ENCODE measurements at regions not wholly inside any gene's neighbourhood (a gene's known extent, or its start where the extent isn't known, plus 50 kb on each side); places are given as distances from the start of the nearest gene placed in this dataset.

DNA sequence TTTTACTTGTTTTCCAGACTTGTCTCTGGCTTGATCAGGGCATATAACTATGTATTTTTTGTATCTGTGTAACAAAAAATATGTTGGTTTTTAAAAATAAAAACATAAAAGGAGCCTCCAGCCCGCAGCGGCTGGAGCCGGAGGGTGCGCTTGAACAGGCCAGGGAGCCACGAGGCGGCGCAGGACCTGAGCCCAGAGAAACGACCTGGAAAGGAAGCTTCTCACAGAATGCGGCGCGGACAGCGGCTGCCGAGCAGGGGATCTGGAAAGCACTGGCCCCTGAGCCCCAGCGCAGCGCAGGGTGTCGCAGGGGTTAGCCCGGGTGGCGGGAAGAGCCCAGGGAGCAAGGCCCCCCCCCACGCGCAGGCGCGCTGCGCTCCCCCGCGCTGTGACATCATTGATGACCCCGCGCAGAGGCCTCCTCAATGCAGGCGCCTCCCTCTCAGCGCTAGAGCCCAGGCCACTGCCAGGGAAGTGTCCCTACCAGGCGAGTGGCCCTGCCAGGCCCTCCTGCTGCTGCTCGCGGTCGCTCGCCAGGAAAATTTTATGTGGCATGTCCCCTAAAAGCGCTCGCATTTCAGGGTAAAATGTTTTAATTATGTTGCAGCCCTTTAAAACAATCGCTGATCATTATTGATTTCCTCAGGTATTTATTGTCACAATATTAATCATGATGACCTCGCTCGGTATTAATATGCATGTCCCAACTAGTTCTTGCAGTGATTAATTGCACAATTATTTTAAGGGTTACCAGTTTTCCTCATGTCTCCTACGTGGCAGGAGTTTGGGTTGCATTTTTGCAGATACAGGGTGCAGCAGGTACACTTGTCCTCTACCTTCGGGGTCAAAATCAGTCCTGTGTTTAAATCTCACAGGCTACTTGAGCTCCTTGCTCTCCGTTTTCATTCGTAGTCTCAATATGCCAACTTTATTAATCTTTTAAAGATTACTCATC, 134.2 kb downstream of the USP22 start (continued):
- TF ChIP-seq, protein P1, sequence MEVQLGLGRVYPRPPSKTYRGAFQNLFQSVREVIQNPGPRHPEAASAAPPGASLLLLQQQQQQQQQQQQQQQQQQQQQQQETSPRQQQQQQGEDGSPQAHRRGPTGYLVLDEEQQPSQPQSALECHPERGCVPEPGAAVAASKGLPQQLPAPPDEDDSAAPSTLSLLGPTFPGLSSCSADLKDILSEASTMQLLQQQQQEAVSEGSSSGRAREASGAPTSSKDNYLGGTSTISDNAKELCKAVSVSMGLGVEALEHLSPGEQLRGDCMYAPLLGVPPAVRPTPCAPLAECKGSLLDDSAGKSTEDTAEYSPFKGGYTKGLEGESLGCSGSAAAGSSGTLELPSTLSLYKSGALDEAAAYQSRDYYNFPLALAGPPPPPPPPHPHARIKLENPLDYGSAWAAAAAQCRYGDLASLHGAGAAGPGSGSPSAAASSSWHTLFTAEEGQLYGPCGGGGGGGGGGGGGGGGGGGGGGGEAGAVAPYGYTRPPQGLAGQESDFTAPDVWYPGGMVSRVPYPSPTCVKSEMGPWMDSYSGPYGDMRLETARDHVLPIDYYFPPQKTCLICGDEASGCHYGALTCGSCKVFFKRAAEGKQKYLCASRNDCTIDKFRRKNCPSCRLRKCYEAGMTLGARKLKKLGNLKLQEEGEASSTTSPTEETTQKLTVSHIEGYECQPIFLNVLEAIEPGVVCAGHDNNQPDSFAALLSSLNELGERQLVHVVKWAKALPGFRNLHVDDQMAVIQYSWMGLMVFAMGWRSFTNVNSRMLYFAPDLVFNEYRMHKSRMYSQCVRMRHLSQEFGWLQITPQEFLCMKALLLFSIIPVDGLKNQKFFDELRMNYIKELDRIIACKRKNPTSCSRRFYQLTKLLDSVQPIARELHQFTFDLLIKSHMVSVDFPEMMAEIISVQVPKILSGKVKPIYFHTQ (CRISPR knock-in tag; IDR thresholded peaks at IDR 0.05), result no peak
- TF ChIP-seq ESRRA (CRISPR knock-in tag; IDR thresholded peaks at IDR 0.05; ENCODE audit: borderline replicate concordance) (no peak), JAZF1 (CRISPR knock-in tag; IDR thresholded peaks at IDR 0.05) (no peak), GTF2I (CRISPR knock-in tag; conservative IDR thresholded peaks at IDR 0.05) (no peak), SP1 (CRISPR knock-in tag; conservative IDR thresholded peaks at IDR 0.05) (peak; percentile 33; the same call in 1 of the 2 replicates), SMAD3 (CRISPR knock-in tag; IDR thresholded peaks at IDR 0.05; ENCODE audit: borderline replicate concordance) (no peak), GRHL2 (CRISPR knock-in tag; IDR thresholded peaks at IDR 0.05; ENCODE audit: insufficient replicate concordance, severe bottlenecking) (no peak)
- TF ChIP-seq, protein P2, sequence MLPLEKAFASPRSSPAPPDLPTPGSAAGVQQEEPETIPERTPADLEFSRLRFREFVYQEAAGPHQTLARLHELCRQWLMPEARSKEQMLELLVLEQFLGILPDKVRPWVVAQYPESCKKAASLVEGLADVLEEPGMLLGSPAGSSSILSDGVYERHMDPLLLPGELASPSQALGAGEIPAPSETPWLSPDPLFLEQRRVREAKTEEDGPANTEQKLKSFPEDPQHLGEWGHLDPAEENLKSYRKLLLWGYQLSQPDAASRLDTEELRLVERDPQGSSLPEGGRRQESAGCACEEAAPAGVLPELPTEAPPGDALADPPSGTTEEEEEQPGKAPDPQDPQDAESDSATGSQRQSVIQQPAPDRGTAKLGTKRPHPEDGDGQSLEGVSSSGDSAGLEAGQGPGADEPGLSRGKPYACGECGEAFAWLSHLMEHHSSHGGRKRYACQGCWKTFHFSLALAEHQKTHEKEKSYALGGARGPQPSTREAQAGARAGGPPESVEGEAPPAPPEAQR (CRISPR knock-in tag; IDR thresholded peaks at IDR 0.05), result no peak
- TF ChIP-seq, protein P3, sequence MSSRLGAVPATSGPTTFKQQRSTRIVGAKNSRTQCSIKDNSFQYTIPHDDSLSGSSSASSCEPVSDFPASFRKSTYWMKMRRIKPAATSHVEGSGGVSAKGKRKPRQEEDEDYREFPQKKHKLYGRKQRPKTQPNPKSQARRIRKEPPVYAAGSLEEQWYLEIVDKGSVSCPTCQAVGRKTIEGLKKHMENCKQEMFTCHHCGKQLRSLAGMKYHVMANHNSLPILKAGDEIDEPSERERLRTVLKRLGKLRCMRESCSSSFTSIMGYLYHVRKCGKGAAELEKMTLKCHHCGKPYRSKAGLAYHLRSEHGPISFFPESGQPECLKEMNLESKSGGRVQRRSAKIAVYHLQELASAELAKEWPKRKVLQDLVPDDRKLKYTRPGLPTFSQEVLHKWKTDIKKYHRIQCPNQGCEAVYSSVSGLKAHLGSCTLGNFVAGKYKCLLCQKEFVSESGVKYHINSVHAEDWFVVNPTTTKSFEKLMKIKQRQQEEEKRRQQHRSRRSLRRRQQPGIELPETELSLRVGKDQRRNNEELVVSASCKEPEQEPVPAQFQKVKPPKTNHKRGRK (CRISPR knock-in tag; IDR thresholded peaks at IDR 0.05; ENCODE audit: borderline replicate concordance), result no peak
- TF ChIP-seq, protein P4, sequence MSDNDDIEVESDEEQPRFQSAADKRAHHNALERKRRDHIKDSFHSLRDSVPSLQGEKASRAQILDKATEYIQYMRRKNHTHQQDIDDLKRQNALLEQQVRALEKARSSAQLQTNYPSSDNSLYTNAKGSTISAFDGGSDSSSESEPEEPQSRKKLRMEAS (CRISPR knock-in tag; IDR thresholded peaks at IDR 0.05), result peak; percentile 74
- TF ChIP-seq, protein P5, sequence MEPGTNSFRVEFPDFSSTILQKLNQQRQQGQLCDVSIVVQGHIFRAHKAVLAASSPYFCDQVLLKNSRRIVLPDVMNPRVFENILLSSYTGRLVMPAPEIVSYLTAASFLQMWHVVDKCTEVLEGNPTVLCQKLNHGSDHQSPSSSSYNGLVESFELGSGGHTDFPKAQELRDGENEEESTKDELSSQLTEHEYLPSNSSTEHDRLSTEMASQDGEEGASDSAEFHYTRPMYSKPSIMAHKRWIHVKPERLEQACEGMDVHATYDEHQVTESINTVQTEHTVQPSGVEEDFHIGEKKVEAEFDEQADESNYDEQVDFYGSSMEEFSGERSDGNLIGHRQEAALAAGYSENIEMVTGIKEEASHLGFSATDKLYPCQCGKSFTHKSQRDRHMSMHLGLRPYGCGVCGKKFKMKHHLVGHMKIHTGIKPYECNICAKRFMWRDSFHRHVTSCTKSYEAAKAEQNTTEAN (CRISPR knock-in tag; IDR thresholded peaks at IDR 0.05), result no peak

DNA sequence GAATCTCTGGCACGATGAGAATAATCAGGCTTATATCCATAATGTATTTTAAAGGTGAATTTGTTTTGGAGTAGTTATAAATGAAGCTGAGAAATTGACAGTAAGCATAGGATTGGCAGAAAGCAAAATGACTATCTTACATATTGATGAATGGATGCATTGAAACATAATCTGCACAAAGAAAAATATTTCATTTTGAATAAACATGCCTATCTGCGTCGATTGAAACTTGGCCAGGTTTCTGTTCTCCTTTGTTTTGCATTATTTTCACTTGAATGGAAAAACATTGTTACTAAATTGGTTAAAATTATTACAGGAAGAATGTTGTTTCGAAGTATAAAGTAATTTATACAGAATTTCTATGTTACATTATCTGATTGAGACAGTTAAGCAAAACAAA, 128.2 kb downstream of the USP22 start:
- DNase-seq (ENCODE audit: low spot score), result no peak
- Mint-ChIP-seq H3K36me3 (peaks cover 16% of the 10 kb centered on the region), H3K4me3 (no peak overlapping the region), H3K9me3 (peaks cover 17% of the 10 kb centered on the region), H3K4me1 (peaks cover 1% of the 10 kb centered on the region), H3K27ac (no peak overlapping the region), H3K27me3 (ENCODE audit: low read depth) (no peaks in the 10 kb centered on the region)
- TF ChIP-seq, protein P6, sequence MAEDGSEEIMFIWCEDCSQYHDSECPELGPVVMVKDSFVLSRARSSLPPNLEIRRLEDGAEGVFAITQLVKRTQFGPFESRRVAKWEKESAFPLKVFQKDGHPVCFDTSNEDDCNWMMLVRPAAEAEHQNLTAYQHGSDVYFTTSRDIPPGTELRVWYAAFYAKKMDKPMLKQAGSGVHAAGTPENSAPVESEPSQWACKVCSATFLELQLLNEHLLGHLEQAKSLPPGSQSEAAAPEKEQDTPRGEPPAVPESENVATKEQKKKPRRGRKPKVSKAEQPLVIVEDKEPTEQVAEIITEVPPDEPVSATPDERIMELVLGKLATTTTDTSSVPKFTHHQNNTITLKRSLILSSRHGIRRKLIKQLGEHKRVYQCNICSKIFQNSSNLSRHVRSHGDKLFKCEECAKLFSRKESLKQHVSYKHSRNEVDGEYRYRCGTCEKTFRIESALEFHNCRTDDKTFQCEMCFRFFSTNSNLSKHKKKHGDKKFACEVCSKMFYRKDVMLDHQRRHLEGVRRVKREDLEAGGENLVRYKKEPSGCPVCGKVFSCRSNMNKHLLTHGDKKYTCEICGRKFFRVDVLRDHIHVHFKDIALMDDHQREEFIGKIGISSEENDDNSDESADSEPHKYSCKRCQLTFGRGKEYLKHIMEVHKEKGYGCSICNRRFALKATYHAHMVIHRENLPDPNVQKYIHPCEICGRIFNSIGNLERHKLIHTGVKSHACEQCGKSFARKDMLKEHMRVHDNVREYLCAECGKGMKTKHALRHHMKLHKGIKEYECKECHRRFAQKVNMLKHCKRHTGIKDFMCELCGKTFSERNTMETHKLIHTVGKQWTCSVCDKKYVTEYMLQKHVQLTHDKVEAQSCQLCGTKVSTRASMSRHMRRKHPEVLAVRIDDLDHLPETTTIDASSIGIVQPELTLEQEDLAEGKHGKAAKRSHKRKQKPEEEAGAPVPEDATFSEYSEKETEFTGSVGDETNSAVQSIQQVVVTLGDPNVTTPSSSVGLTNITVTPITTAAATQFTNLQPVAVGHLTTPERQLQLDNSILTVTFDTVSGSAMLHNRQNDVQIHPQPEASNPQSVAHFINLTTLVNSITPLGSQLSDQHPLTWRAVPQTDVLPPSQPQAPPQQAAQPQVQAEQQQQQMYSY (CRISPR knock-in tag; IDR thresholded peaks at IDR 0.05), result no peak
- TF ChIP-seq, protein P2 (CRISPR knock-in tag; IDR thresholded peaks at IDR 0.05), result no peak
- TF ChIP-seq TP53 (CRISPR knock-in tag; IDR thresholded peaks at IDR 0.05) (no peak), FOXK1 (CRISPR knock-in tag; IDR thresholded peaks at IDR 0.05) (no peak)
- TF ChIP-seq, protein P7, sequence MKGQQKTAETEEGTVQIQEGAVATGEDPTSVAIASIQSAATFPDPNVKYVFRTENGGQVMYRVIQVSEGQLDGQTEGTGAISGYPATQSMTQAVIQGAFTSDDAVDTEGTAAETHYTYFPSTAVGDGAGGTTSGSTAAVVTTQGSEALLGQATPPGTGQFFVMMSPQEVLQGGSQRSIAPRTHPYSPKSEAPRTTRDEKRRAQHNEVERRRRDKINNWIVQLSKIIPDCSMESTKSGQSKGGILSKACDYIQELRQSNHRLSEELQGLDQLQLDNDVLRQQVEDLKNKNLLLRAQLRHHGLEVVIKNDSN (CRISPR knock-in tag; IDR thresholded peaks at IDR 0.05), result no peak
- TF ChIP-seq, protein P8, sequence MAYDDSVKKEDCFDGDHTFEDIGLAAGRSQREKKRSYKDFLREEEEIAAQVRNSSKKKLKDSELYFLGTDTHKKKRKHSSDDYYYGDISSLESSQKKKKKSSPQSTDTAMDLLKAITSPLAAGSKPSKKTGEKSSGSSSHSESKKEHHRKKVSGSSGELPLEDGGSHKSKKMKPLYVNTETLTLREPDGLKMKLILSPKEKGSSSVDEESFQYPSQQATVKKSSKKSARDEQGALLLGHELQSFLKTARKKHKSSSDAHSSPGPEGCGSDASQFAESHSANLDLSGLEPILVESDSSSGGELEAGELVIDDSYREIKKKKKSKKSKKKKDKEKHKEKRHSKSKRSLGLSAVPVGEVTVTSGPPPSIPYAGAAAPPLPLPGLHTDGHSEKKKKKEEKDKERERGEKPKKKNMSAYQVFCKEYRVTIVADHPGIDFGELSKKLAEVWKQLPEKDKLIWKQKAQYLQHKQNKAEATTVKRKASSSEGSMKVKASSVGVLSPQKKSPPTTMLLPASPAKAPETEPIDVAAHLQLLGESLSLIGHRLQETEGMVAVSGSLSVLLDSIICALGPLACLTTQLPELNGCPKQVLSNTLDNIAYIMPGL (CRISPR knock-in tag; IDR thresholded peaks at IDR 0.05), result no peak
- TF ChIP-seq, protein P3 (CRISPR knock-in tag; IDR thresholded peaks at IDR 0.05; ENCODE audit: borderline replicate concordance), result no peak
- ChIA-PET POLR2A (no interaction called here), CTCF (no interaction called here)
- ATAC-seq, result no peak
